Right ventricle myocardium inferior (tissue), 1 donor: ENCODE measurements at regions not wholly inside any gene's neighbourhood (a gene's known extent, or its start where the extent isn't known, plus 50 kb on each side); places are given as distances from the start of the nearest gene placed in this dataset.

ENCODE experiments used
- ATAC-seq: fragments of 200-7000 bp; cut with Tn5 transposase; one replicate; pipeline ENCODE4 v1.9.1; 2020; ENCODE audit warnings: mild to moderate bottlenecking, moderate library complexity
- DNase-seq: peaks from one replicate; pipeline ENCODE4 v3.0.0; 2021; ENCODE audit errors: missing footprints
- intact Hi-C: fragments of 100-400 bp; cut with DNase I; formaldehyde crosslinking; loops from one replicate; pipeline ENCODE4 v1.11.0; 2022
- donor health status: DM: no; HTN: yes; CAD: no; lungs with severe emphysema.

GRCh38 chrX:128310912-128311311 is 258.7 kb upstream of the ACTRT1 start:
- ATAC-seq (no peak), DNase-seq (no peak)
- intact Hi-C loops, result no loop called here

GRCh38 chrX:128309311-128309710 is 257.1 kb upstream of the ACTRT1 start:
- intact Hi-C loops, result no loop called here
- ATAC-seq, result no peak
- no peak for DNase-seq

GRCh38 chrX:128294198-128294597 is 242.0 kb upstream of the ACTRT1 start:
- DNase-seq (no peak), ATAC-seq (no peak)
- intact Hi-C loops, result no loop called here

- intact Hi-C loops, result no loop called here
- ATAC-seq, result no peak
Observed at GRCh38 chrX:128287693-128288092, 235.5 kb upstream of the ACTRT1 start.

GRCh38 chrX:128250621-128251020 is 198.4 kb upstream of the ACTRT1 start:
- ATAC-seq (no peak), DNase-seq (no peak)
- intact Hi-C loops, result no loop called here

More at GRCh38 chrX:128287693-128288092, 235.5 kb upstream of the ACTRT1 start:
- no peak for DNase-seq

- intact Hi-C loops, result no loop called here
- DNase-seq, result no peak
- ATAC-seq, result no peak
Observed at GRCh38 chrX:128216364-128216763, 164.2 kb upstream of the ACTRT1 start.

GRCh38 chrX:128165884-128166408 is 113.7 kb upstream of the ACTRT1 start:
- intact Hi-C loops, result no loop called here
- ATAC-seq, result no peak
- DNase-seq, result no peak

GRCh38 chrX:128156204-128156603 is 104.0 kb upstream of the ACTRT1 start:
- intact Hi-C loops, result no loop called here
- ATAC-seq, result no peak
- DNase-seq, result no peak

GRCh38 chrX:128142745-128143144 is 90.5 kb upstream of the ACTRT1 start:
- intact Hi-C loops, result no loop called here
- DNase-seq, result no peak
- no peak for ATAC-seq

- intact Hi-C loops, result no loop called here
- ATAC-seq, result no peak
- no peak for DNase-seq
Observed at GRCh38 chrX:128106630-128107029, 54.4 kb upstream of the ACTRT1 start.

- intact Hi-C loops, result no loop called here
Observed at GRCh38 chrX:128105659-128106058, 53.5 kb upstream of the ACTRT1 start.

More at GRCh38 chrX:128105659-128106058, 53.5 kb upstream of the ACTRT1 start:
- ATAC-seq, result no peak
- no peak for DNase-seq
